B cell (primary cell): ENCODE measurements at regions not wholly inside any gene's neighbourhood (a gene's known extent, or its start where the extent isn't known, plus 50 kb on each side); places are given as distances from the start of the nearest gene placed in this dataset.
"Not testable (repeated sequence)": the region's sequence is repeated elsewhere in the genome, so short reads cannot be mapped to it uniquely, and the experiment has no call there.

Experiments used
- CTCF ChIP-seq: fragments of 200-600 bp; IDR thresholded peaks from one replicate; pipeline ENCODE4 v1.8.0; 2022; ENCODE audit warnings: antibody characterized with exemption, mild to moderate bottlenecking
- EZH2 ChIP-seq: IDR thresholded peaks from 2 replicates; pipeline ENCODE4 v1.6.1; 2012; ENCODE audit warnings: borderline replicate concordance, low read depth, mild to moderate bottlenecking, moderate library complexity, low read length; ENCODE audit not compliant: insufficient read depth, poor library complexity, severe bottlenecking

- not testable (repeated sequence) for TF ChIP-seq EZH2, CTCF
These were observed 301.6 kb downstream of the ZIC1 start for GRCh38 chr3:147710753-147711152.
